NCI-H82 (cell line): ENCODE measurements at regions not wholly inside any gene's neighbourhood (a gene's known extent, or its start where the extent isn't known, plus 50 kb on each side); places are given as distances from the start of the nearest gene placed in this dataset.
A peak's percentile ranks its signal among the peaks of the same experiment; 100 is the strongest.

Experiments used
- DNase-seq: peaks from one replicate; lab custom pipeline; 2025; lab: John Stamatoyannopoulos, UW

DNA sequence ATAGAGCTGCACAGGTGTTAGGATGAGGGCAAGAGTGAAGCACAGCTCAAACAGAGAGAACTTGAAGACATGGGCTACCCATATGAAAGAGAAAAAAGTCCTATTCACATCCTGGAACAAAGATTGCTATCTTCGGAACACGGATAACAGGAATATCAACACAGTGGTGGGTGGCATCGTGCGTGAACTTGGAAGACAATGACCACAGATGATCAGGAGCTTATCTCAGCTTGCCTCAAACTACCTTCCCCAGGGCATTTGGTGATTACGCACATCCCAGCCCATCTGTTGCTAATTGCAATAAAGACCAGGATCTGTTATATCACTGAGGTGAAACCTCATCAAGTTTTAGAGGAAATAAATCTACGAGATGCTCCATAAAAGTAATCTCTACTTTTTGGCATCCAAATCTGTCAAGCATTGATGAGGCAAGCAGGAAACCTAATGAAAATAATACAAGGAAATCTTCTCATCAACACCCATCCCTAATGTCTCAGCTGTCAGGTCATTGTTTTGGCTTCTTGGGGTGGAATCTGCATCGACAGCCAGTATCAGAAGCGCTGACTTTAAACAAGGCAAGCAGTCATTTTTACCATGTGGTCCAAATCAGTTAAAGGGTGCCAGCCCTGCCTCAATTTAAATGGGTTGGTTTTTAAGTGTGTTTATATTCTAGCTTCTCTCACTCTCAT lies 188.2 kb downstream of the SPCS3 start:
- DNase-seq = peak; percentile 56

- no peak for DNase-seq
Measured at GRCh38 chr4:176508780-176509331, 189.1 kb downstream of the SPCS3 start.

GRCh38 chr4:176525576-176525975 lies 205.8 kb downstream of the SPCS3 start:
- no peak for DNase-seq

GRCh38 chr4:176526704-176527103 lies 206.9 kb downstream of the SPCS3 start:
- DNase-seq = no peak

DNA sequence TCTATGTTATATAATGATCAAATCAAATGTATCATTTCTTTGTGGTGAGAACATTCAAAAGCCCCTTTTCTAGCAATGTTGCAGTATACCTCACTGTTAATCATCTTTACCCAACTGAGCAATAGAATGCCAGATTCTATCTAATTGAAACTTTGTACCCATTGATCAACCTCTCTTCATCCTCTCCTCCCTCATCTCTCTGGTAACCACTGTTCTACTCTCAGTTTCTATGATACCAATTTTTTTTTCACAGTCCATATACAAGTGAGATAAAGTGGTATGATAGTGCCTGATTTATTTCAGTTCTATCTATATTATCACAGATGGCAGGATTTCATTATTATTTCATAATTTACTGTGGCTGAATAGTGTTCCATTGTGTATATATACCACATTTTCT lies 209.8 kb downstream of the SPCS3 start:
- DNase-seq = no peak

DNA sequence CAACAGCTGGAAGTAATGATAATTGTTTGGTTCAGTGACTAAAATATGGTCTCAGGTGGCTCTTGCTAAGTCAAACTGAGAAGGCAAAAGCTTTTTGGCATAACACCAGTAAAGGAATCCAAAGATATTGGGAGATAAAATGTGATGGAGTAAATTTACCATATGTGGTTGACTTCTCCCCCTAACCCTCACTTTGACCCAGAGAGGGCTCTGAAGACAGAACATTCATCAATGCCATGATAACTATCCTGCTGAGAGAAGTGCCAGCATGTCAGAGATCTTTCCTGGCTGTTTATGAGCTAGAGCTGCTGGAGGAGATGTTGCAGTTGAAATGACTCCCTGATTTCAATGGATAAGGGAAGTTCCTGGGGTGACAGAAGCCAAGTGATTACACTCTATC lies 213.4 kb downstream of the SPCS3 start:
- no peak for DNase-seq

- DNase-seq = no peak
Measured at GRCh38 chr4:176534566-176534965, 214.8 kb downstream of the SPCS3 start.

DNA sequence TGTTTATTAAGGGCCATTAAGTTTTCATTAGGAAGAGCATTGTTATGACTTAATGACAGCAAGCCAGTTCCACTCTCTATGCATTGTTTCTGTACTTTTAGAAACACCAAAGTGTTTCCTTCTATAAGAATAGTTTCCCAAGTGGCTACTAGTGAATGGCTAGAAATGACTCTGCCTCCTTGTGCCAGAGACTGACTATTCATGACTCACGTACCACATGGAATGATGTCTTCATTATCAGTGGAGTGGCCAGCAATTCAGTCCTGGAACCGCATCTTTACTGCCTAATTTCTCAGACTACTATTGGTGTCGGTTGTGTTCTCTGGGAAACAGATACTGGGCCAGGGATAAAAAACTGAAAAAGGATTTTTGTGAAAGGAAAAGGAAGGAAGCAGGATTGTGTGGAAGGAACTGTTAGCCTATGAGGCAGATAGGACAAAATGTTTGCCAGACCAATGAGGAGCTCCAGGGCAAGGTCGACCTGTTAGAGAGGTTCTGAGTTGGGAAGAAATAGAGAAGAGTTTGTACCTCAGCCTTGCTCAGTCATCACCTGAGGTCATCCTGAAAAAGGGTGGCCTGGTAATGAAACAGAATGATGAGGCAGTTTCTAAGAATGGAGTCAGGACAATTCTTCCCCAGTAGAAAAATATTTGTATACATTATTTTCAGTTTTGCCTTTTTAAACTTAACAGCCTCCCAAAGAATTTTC lies 218.6 kb downstream of the SPCS3 start:
- DNase-seq = no peak

- DNase-seq = no peak
Measured at GRCh38 chr4:176539091-176539784, 219.5 kb downstream of the SPCS3 start.

DNA sequence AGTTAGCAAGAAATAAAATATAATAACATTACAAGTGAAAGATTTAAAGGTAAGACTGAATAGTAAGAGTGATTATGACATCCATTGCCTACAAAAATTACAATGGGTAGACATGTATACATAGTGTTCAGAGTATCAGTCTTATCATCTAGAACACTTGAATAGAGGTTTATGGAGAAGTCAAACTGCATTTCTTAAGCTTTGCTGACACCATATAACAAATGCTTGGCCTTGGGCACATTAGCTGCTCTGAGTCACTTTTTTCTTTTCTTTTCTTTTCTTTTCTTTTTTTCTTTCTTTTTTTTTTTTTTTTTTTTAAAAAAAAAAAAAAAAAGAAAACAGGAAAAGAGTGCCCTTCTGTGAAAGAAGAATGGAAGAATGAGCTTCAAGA lies 220.0 kb downstream of the SPCS3 start:
- DNase-seq = no peak

DNA sequence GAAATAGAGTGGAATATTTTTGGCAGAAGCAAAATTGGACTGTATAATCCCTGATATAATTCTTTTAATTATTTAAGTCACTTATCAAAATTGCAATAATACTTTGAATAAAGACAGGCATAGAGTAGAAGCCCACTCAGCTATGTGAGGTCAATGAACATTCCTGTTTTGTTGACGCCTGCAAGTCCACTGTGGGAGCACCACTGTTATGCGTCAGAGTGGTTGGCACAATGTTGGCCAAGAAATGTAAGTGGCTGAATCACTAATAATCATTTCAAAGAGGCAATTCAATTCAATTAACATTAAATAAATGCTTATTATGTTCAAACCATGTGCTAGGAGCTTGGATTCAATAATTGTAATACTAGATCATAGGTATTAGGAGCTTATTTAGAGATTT lies 221.0 kb downstream of the SPCS3 start:
- no peak for DNase-seq

DNA sequence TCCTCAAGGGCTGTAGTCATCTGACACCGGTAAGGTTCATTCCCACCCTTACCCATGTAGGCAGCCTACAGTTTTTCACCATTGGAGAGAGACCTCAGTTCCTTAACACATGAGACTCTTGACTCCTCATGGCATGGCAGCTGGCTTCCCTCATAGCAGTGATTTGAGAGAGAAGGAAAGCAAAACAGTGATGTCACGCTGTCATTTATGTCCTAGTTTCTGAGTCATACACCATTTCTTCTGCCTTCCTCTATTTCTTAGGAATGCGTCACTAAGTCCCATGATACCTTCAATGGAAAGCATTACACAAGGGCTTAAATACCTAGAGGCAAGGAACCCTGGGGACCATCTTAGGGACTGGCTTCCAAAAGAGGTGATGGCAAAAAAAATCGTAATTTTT lies 226.1 kb downstream of the SPCS3 start:
- no peak for DNase-seq

GRCh38 chr4:176546975-176547374 lies 227.2 kb downstream of the SPCS3 start:
- no peak for DNase-seq

GRCh38 chr4:176548571-176548970 lies 228.8 kb downstream of the SPCS3 start:
- DNase-seq = no peak

DNA sequence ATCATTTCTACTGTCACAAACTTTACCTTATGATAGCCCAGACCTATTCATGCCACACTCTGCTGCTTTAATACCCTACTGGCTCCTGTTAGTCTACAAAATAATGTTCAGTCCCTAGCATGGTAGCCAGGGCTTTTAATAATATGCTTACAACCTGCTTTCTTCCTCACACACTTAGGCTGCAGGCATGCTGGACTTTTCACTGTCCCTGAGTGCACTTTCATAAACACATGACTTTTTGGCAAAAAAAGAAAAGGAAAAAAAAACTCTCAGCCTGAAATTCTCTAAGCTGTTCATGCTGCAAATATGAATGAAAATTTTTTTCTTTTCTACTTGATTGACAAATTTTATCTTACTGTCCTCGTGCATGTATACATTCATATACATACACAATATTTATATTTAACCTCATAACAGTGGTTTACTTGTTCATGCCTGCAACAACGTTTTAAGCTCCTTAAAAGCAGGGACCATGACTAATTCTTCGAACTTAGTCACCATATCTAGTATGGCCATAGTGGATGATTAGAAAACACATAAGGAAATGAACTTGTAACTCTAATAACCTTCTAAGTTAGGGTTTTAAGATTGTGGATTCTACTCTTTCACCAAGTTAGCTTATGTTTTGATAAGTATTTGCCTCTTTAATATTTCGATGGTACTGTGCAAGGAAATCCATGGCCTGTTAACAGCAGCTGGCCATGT lies 229.5 kb downstream of the SPCS3 start:
- DNase-seq = no peak

DNA sequence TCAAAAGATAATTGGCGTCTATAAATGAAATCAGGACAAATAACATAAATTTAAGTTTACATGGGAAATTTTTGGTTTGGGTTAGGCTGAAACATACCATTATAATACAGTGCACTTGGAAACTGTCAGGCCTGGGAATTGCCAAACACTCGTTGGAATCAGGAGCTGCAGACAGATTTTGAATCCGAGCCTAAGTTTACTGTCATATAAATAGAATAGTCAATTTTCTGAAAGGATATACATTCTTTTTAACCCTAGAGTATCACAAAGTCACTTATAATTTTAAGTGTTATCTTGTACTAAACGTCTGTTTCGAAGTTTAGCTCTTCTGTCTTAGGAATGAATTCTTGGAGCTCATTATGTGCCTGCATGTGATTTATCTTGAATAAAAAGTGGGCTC lies 234.1 kb downstream of the VEGFC start:
- DNase-seq = no peak

GRCh38 chr4:176561368-176561767 lies 231.4 kb downstream of the VEGFC start:
- DNase-seq = no peak

- peak; percentile 25 for DNase-seq
Measured at GRCh38 chr4:176563591-176563990, 229.1 kb downstream of the VEGFC start.

DNA sequence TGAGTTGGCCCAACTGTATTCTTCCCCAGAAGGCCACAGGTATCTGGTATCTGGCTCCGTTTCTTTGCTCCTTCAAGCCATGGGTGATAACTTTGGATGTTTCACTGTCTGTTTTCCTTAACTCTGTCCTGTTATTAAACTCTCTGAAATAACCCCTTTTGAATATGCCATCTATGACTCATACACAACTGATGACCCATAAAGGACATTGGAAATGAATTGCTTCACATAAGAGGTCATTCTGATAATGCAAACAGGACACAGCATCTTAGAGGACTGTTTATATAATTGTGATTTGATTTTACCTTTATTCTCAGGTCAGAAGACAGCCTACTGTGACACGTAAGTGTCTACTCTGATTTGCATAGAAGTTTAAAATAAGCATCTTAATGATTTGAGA lies 227.7 kb downstream of the VEGFC start:
- DNase-seq = no peak

DNA sequence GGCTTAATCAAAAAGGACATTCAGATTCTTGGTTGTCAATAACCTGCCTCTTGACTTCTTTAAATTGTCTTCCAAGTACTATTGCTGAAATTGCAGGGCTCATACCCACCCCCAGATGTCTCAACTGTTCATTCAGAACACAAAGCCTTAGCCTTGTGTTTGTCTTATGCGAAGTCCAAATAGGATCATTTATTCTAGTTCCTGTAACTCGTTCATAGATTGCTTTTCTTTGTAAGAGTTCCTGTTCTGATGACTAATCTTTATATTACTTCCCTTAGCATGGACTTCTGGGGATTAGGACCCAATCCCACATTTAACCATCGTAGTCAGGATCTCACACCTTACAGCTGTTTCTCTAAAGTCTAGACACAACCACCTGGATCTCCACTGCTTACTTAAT lies 226.0 kb downstream of the VEGFC start:
- no peak for DNase-seq

DNA sequence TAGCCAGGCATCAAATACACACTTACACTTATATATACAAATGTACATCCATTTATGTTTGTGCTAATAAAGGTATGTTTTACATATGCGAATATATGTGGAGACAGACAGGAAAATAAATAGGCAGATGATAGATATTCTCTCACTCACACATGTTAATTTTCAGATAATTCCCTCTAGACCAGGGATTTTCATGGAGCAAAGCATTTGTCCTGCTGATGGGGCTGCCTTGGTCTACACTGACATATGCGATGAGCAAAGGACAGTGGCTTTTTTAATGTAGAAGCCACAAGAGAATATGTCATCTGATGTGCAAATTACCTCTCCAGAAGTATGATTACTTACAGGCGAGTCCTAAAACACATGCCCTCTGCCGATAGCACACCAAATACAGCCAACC lies 224.5 kb downstream of the VEGFC start:
- no peak for DNase-seq

DNA sequence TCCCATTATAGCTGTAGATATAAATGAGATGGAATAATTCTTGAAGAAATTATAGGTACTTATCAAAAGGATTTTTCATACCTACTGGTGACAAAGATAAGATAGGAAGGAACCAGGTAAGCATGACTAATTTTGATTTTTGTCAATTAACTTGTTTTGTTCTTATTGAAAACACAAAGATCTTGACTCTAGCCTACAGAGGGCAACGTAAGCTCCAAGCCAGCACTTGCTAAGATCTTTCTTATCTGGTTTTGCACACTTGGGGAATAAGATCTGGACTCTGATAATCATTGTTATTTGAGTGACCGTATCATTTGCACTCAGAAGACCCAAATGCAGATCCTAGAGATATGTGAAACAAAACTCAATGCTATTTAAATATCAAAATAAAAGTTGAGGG lies 223.4 kb downstream of the VEGFC start:
- DNase-seq = no peak
